ENCODE measurements at regions not wholly inside any gene's neighbourhood (a gene's known extent, or its start where the extent isn't known, plus 50 kb on each side); places are given as distances from the start of the nearest gene placed in this dataset.
"Not testable (repeated sequence)": the region's sequence is repeated elsewhere in the genome, so short reads cannot be mapped to it uniquely, and the experiment has no call there.

DNA sequence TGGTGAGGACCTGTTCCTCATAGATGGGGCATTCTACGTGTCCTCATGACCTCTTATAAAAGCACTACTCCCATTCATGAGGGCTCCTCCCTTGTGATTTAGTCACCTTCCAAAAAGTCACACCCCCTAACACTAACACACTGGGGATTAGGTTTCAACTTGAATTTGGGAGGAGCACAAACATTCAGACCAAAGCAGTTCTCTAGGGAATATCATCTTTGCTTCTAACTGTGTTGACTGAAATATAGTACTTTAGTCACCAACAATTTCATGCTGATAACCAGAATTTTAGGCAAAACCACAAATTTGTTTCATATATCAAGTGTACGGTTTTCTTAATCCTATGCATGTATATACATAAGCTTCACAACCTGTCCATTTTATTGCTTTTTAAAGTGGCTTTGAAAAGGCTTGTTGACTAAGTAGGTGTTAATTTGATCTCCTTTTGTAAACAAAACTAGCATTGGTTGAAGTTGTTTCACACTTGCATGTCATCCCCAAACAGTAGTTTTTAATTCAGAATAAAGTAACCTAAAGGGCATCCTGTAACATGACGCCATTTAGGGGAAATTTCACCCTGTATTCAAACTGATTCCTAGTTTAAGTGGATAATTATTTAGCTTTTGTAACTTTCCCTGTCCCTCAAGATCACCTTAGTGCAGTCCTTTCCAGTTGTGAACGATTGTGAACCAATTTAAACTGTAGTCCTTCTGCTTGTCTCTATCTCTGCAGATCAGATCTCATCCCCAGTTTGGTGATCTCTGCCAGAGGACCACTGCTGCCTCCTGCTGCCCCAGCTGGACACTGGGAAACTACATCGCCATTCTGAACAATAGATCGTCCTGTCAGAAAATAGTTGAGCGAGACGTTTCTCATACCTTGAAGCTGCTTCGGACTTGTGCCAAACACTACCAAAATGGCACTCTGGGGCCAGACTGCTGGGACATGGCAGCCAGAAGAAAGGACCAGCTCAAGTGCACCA is 141.1 kb downstream of the TLR5 start:
- no peak for DNase-seq

DNA sequence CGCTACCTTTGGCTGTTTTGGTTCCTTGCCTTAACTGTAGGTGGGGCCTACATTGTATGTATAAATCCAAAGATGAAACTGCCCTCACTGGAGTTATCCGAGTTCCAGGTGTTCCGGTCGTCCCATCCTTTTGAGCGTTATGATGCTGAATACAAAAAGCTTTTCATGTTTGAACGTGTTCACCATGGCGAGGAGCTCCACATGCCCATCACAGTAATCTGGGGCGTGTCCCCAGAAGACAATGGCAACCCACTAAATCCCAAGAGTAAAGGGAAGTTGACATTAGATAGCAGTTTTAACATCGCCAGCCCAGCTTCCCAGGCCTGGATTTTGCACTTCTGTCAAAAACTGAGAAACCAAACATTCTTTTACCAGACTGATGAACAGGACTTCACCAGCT is 139.5 kb downstream of the TLR5 start:
- no peak for DNase-seq

DNA sequence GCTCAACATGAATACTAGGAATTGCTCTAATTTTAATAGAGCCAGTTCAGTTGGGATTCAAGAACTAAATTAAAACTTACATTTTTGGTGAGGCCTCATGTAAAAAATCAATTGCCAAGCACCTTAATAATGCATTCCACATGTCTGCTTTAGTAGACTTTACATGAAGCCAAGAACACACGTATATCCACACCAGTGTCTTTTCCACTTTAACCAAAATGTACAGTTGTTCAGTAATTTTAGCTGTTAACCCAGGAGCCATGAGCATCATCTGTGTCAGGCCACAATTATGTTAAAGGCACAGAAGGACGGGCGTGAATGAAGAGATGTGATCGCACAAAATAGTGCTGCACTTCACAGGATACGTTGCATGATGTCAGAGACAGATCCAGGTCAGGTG is 136.7 kb downstream of the TLR5 start:
- DNase-seq: no peak

GRCh38 chr1:223006917-223007648 is 136.0 kb downstream of the TLR5 start:
- DNase-seq: no peak

DNA sequence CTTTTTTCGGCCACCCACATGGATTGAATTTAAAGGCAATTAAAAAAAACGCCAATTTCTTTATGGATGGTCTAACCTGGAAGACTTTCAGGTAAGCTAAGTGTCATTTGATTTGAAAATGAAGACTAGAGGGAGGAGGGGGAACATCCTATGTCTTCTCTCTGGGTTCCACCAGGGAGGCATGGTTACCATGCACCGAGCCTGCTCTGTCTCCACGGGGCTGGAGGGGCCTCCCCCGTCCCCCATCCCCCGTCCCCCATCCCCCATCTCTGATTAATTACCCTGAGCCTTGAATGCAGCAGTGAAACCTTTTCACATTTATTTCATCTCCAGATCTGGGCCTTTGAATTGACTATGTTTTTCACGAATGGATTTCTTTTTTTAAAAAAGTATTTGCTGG is 135.1 kb downstream of the TLR5 start:
- no peak for DNase-seq

DNA sequence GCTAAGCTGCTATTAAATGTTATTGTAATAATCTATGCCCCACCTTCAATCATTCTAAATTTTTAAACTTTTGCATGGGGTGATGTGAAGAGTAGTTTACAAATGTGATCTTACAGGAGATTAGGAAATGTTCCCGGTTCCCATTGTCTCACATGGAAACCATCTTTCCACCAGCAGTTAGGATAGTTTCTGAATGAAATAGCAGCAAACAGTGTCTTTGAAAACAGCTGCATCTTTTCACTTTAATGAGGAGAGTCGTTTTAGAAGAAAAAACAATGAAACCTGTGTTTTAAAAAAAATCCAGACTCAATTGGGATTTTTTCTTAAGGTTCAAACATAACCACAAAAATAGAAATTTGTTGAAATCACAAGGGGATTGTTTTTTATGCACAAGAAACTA is 134.2 kb downstream of the TLR5 start:
- no peak for DNase-seq

DNA sequence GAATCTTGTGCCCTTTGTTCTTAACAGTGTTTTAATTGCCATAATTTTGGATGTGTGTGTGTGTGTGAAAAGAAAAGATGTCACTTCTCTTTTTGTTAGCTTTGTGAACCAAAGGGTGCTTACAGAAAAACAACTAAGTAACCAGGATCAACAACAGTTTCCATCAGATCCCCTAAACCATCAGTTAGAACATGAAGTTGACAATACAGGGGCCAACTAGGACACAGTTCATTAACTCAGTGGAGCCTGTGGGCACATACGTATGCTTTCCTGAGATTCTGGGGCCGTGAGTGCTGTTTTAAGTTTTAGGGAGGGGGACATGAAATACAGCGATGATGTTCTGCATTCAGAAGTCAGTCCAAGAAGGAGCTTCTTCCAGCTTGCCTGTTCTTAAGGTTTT is 133.6 kb downstream of the TLR5 start:
- DNase-seq: no peak

GRCh38 chr1:223010582-223011504 is 132.2 kb downstream of the TLR5 start:
- no peak for DNase-seq

GRCh38 chr1:223011505-223011856 is 131.6 kb downstream of the TLR5 start:
- DNase-seq: no peak

GRCh38 chr1:223012176-223012788 is 130.8 kb downstream of the TLR5 start:
- no peak for DNase-seq

DNA sequence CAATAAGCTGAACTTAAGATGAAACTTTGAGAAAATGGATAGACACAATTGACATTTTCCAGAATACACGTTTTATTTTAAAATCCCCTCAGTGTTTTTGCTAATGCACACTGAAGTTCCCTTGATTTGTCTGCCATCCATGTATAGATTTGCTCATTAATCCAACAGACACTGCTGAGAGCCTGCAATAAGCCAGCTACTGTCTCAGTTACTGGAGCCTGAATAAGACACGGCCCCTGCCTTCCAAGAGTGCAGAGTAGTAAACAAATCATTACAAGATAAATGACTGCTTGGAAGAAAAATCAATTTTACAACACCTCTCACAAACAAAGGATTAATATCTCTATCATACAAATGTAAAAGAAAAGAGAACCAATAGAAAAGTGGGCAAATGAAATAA is 130.1 kb downstream of the TLR5 start:
- DNase-seq: no peak

DNA sequence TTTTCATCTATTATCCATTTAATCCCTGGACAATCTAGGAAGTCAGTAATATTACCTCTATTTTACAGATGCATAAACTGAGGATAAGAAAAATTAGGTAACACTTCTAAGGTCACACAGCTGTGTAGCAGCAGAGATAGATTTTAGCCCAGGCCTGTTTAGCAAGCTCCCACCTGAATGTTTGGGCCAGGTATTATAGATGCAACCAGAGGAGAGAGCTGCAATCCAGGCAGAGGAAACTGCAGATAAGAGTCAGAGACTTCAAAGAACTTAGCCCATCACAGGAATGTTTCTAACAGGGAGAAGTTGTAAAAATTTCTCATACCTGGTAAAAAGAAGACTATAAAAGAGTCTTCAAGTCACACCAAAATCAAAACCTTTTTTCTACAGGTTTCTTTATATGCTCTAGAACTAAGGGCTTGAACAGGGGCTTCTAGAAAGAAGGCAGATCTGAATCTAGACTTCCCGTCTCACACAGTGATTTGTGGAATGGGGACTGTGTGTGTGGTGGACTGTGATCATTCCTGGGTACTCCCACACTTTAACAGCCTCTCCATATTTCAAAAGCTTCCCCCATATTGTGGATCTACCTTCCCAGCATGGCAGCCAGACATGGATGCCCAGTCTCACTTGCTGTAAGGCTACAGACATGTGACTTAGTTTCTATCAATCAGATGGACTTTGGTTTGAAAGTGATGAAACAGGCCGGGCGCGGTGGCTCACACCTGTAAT is 128.7 kb downstream of the TLR5 start:
- no peak for DNase-seq

GRCh38 chr1:223016381-223016780 is 126.7 kb downstream of the TLR5 start:
- no peak for DNase-seq

DNA sequence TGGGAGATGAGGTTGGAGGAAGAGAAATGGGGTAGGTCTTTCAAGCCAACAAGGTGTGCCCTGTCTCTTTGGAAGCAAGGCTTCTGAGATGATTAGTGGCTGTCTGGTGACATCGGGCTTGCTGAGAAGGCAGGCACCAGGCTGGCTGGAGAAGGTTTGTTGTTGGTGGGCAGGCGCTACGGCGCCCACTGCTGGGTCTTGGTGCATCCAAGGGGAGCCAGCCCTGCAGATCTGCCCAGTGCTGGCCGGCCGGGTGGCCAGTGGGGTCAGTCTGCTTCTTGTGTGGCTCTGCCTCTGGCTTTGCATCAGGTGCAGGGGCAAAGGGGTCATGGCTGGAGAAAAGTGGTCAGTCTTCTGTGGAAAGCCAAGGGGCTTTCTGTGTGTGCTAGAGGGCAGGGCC is 126.2 kb downstream of the TLR5 start:
- no peak for DNase-seq

DNA sequence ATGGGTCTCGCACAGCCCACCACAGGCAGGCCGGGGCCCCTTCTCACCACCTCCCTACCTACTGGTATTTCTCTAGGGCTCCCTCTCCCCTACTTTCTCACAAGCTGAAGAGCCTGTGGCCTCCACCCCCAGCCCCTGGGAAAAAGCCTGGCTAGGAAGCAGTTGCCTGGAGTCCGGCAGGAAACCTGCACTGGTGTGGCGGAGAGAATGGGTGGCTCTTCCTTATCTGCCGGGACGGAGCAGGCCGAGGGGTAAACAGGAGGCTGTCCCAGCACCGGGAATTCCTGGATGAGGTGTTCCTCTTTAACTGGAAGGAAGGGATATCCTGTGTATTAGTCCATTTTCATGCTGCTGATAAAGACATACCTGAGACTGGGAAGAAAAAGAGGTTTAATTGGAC is 125.8 kb downstream of the TLR5 start:
- no peak for DNase-seq

- DNase-seq: no peak
Observed at GRCh38 chr1:223018534-223018933, 124.5 kb downstream of the TLR5 start.

DNA sequence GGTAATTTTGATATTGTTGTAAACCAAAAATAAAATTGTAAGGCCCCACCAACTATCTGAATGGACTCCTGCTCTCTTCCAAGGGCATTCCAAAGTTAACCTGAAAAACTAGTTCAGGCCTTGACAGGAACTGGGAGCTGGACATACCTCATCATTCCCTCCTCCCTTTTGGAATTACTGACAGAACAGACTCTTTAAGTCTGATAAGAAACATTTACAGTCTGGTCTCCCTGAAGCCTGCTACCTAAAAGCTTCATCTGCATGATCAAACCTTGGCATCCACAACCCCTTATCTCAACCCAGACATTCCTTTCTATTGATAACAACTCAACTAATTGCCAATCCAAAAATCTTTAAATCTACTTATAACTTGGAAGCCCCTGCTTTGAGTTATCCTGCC is 123.8 kb downstream of the TLR5 start:
- DNase-seq: no peak

GRCh38 chr1:223020770-223021169 is 122.3 kb downstream of the TLR5 start:
- DNase-seq: no peak

DNA sequence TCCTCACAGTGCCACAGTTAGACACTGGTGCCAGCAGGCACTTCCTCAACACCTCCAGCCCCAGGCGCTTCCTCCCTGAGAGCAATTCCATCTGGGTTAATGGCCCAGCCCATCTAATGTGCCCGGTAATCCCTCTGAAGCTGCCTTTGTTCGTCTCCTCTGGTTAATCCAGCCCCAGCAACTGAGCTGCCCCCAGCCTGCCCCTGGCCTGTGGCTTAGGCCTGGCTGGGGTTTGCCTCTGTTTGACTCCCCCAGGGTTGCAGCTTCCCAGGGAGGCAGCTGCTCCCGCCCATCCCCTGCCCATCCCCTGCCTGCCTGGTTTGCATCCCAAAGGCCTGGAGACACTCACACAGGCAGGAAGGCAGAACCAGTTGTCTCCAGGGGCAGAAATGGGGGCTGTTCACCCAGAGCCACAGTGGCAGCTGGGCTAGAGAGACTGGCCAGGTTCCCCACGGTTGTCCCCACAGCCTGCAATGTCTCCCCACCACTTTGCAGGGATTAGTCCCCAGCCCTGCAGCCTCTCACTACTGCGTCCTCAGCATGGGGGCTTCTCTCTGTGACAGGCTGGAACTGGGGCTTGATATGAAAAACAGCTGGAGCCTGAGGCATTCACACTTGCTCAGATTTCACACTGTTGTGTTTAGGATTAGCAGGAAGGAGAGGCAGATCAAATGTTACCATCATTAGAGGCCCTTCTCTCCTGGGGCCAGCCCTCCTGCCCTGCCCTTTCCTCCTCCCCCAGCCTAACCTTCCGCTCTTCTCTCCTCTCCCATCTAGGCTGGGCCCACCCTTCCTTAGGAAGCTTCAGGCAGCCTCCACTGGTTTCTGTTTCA is 120.2 kb downstream of the TLR5 start:
- no peak for DNase-seq

DNA sequence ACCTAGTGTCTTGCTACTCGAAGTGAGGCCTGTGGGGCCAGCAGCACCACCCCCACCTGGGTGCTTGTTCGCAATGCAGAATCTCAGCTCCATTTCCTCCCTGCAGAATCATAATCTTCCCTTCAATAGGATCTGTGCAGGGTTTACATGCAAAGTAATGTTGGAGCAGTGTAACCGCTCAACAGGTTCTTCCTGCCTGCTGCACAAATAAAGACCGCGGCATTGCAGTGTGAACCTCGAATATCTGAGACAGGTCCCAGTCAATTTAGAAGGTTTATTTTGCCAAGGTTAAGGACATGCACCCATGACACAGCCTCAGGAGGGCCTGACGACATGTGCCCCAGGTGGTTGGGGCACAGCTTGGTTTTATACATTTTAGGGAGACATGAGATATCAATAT is 119.2 kb downstream of the TLR5 start:
- DNase-seq: no peak

DNA sequence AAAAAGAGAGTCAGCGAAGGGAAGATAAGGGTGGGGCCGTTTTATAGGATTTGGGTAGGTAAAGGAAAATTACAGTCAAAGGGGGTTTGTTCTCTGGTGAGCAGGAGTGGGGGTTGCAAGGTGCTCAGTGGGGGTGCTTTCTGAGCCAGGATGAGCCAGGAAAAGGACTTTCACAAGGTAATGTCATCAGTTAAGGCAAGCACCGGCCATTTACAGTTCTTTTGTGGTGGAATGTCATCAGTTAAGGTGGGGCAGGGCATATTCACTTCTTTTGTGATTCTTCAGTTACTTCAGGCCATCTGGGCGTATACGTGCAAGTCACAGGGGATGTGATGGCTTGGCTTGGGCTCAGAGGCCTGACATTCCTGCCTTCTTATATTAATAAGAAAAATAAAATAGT is 118.6 kb downstream of the TLR5 start:
- not testable (repeated sequence) for DNase-seq

Measured in hindlimb muscle (tissue), 1 donor.